Osteoblast (primary cell): ENCODE measurements at regions not wholly inside any gene's neighbourhood (a gene's known extent, or its start where the extent isn't known, plus 50 kb on each side); places are given as distances from the start of the nearest gene placed in this dataset.

Source experiments
- DNase-seq: peaks from one replicate; pipeline ENCODE4 v3.0.0; 2011; ENCODE audit warnings: low spot score, mixed read lengths; ENCODE audit not compliant: insufficient read length; ENCODE audit errors: missing footprints
- H2AFZ ChIP-seq: 2 replicates; pipeline ENCODE4 v1.6.0; 2011; ENCODE audit warnings: mild to moderate bottlenecking, low read length
- H3K27ac ChIP-seq: 2 replicates; pipeline ENCODE4 v1.5.1; 2011; ENCODE audit warnings: mild to moderate bottlenecking, low read depth, low read length, moderate library complexity
- H3K27me3 ChIP-seq: 2 replicates; pipeline ENCODE4 v1.6.0; 2012; ENCODE audit warnings: mild to moderate bottlenecking, control low read depth, inconsistent platforms, low read length, moderate library complexity; ENCODE audit not compliant: insufficient read depth
- H3K36me3 ChIP-seq: 2 replicates; pipeline ENCODE4 v1.5.1; 2011; ENCODE audit warnings: mild to moderate bottlenecking, low read length, control low read depth, moderate library complexity; ENCODE audit not compliant: insufficient read depth
- H3K4me1 ChIP-seq: 2 replicates; pipeline ENCODE4 v1.5.1; 2011; ENCODE audit warnings: mild to moderate bottlenecking, low read length, control low read depth, moderate library complexity; ENCODE audit not compliant: insufficient read depth
- H3K4me2 ChIP-seq: 2 replicates; pipeline ENCODE4 v1.6.0; 2011; ENCODE audit warnings: mild to moderate bottlenecking, low read length; ENCODE audit not compliant: insufficient read depth
- H3K4me3 ChIP-seq: fragments of 200-600 bp; sonication (generic); 3 replicates; pipeline ENCODE4 v1.5.1; 2012; ENCODE audit warnings: mild to moderate bottlenecking, low read length, inconsistent platforms; ENCODE audit not compliant: insufficient read depth
- H3K79me2 ChIP-seq: 2 replicates; pipeline ENCODE4 v1.6.0; 2012; ENCODE audit warnings: mild to moderate bottlenecking, low read length, control low read depth, inconsistent platforms; ENCODE audit not compliant: insufficient read depth
- H3K9me3 ChIP-seq: 2 replicates; pipeline ENCODE4 v1.5.1; 2011; ENCODE audit warnings: low read depth, low read length, control low read depth
- H4K20me1 ChIP-seq: 2 replicates; pipeline ENCODE4 v1.6.0; 2012; ENCODE audit warnings: mild to moderate bottlenecking, low read length, control low read depth; ENCODE audit not compliant: insufficient read depth
- TF ChIP-seq, protein P1 (sequence below): IDR thresholded peaks from 2 replicates; pipeline ENCODE4 v1.5.1; 2011; ENCODE audit warnings: mild to moderate bottlenecking, low read depth, low read length, moderate library complexity; ENCODE audit errors: extremely low read depth

DNA sequence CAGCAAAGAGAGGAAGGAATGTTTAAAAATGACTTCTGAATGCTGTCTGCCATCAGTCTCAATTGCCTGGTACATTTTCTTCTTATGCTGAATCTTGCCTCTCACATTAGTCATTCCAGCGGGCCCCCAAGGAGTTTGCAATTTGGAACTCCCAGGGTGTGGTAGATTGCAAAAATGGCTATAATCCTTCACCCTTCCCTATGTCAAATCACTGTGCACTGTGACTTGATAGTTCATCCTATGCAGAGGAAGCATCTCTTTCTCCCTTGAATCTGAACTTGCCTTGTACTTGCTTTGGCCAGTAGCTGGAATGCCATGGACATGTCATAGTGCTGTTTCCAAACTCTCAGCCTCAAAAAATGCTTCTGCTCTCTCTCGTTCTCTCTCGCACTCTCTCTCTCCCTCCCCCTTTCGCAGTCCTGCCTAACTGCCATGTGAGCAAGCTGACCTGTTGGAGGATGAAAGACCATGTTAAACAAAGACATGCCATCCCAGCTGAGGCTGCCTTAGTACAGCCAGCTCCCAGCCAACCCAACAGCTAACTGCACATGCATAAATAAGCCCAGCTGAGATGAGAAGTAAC is 284.0 kb upstream of the TLE4 start:
- no peaks in the 10 kb centered on the region for H3K4me1 ChIP-seq
- no peaks in the 10 kb centered on the region for H4K20me1 ChIP-seq
- no peak for DNase-seq
- no peak overlapping the region for H3K4me3 ChIP-seq
- no peak overlapping the region for H2AFZ ChIP-seq
- no peaks in the 10 kb centered on the region for H3K79me2 ChIP-seq
- H3K4me2 ChIP-seq: no peak overlapping the region
- H3K27me3 ChIP-seq: no peaks in the 10 kb centered on the region
- no peaks in the 10 kb centered on the region for H3K36me3 ChIP-seq
- no peak overlapping the region for H3K27ac ChIP-seq
- TF ChIP-seq, protein P1, sequence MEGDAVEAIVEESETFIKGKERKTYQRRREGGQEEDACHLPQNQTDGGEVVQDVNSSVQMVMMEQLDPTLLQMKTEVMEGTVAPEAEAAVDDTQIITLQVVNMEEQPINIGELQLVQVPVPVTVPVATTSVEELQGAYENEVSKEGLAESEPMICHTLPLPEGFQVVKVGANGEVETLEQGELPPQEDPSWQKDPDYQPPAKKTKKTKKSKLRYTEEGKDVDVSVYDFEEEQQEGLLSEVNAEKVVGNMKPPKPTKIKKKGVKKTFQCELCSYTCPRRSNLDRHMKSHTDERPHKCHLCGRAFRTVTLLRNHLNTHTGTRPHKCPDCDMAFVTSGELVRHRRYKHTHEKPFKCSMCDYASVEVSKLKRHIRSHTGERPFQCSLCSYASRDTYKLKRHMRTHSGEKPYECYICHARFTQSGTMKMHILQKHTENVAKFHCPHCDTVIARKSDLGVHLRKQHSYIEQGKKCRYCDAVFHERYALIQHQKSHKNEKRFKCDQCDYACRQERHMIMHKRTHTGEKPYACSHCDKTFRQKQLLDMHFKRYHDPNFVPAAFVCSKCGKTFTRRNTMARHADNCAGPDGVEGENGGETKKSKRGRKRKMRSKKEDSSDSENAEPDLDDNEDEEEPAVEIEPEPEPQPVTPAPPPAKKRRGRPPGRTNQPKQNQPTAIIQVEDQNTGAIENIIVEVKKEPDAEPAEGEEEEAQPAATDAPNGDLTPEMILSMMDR: no peak
- H3K9me3 ChIP-seq: peaks cover 2% of the 10 kb centered on the region

DNA sequence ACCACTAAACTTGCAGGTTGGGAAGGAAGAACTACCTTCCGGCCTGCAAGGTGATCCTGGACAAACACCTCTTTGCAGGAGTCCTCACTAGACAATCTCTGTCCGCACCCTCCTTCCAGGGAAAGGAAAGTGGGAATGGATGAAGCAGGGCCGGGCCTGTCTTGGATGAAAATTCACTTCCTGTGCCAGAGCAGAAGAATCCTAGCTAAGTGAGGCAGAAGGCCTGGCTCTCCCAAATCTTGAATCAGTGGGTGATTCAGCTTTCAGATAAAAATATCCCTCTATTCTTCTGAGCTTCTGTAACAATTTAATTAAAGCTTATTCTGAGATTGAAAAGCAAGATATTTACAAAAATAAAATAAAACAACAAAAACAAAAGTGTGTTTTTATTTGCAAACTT is 281.9 kb upstream of the TLE4 start:
- peak; percentile 73 for DNase-seq

DNA sequence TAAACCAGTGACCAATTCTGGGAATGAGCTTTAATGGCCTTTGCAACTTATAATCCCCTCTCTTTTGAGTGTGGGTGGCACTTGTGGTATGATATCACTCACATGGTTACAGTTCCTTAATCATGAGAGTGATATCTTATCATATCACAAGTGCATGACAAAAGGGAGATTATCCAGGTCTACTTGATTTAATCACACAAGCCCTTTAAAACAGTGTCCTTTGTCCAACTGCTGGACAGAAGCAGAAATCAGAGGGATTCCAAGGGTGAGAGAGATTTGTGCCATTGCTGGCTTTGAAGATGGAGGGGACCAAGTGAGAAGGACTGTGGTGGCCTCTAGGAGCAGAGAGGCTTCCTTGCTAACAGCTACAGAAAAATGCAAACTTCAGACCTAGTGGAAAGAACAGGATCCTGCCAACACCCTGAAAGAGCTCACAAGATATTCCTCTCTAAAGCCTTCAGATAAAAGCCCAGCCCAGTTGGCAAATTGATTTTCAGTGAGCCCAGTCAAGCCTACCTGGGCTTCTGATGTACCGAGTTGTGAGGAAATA is 279.0 kb upstream of the TLE4 start:
- Histone ChIP-seq H4K20me1 (no peaks in the 10 kb centered on the region), H2AFZ (no peak overlapping the region), H3K27ac (no peak overlapping the region), H3K4me1 (no peaks in the 10 kb centered on the region), H3K9me3 (peaks cover 2% of the 10 kb centered on the region), H3K27me3 (no peaks in the 10 kb centered on the region), H3K36me3 (no peaks in the 10 kb centered on the region), H3K79me2 (no peaks in the 10 kb centered on the region), H3K4me3 (no peak overlapping the region), H3K4me2 (no peak overlapping the region)
- no peak for DNase-seq
- TF ChIP-seq, protein P1: no peak

More for the DNA sequence above, 281.9 kb upstream of the TLE4 start:
- Histone ChIP-seq H3K4me1 (no peaks in the 10 kb centered on the region), H3K9me3 (peaks cover 2% of the 10 kb centered on the region), H3K27ac (no peak overlapping the region), H3K79me2 (no peaks in the 10 kb centered on the region), H3K4me3 (no peak overlapping the region), H4K20me1 (no peaks in the 10 kb centered on the region), H3K4me2 (no peak overlapping the region), H2AFZ (peak overlapping the region; percentile 64), H3K27me3 (no peaks in the 10 kb centered on the region), H3K36me3 (no peaks in the 10 kb centered on the region)
- TF ChIP-seq, protein P1: no peak

DNA sequence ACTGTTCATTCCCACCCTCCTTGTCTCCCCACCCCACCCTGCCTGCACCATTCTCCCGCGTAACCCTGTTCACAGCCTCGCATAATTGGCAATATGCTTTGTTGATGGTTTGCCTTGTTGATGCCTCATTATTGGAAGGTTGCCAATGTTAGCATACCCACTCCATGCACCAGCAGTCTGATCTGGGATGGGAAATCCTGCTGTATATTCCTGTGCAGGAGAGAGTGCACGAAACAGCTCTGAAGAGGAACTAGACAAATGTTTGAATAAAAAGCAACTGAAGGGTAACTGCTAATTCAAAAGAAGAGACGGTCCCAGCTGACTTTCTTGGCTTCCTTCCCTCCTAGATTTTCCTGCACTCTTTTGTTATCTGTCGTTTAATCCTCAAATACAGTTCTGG is 271.7 kb upstream of the TLE4 start:
- no peak overlapping the region for H3K27ac ChIP-seq
- H2AFZ ChIP-seq: no peak overlapping the region
- DNase-seq: no peak
- H4K20me1 ChIP-seq: no peaks in the 10 kb centered on the region
- no peaks in the 10 kb centered on the region for H3K9me3 ChIP-seq
- TF ChIP-seq, protein P1: no peak
- no peaks in the 10 kb centered on the region for H3K79me2 ChIP-seq
- H3K4me3 ChIP-seq: no peak overlapping the region
- peaks cover 10% of the 10 kb centered on the region for H3K27me3 ChIP-seq
- no peaks in the 10 kb centered on the region for H3K36me3 ChIP-seq
- no peak overlapping the region for H3K4me2 ChIP-seq
- no peaks in the 10 kb centered on the region for H3K4me1 ChIP-seq
